ENCODE measurements at regions not wholly inside any gene's neighbourhood (a gene's known extent, or its start where the extent isn't known, plus 50 kb on each side); places are given as distances from the start of the nearest gene placed in this dataset.

- Histone ChIP-seq H3K9me2 (ENCODE audit: insufficient read depth, low read length) (no peaks in the 10 kb centered on the region), H3K4me2 (ENCODE audit: low read length) (no peak overlapping the region), H3K79me2 (replicated peaks; ENCODE audit: insufficient read depth, low read length) (no peaks in the 10 kb centered on the region), H4K20me1 (ENCODE audit: insufficient read depth) (no peaks in the 10 kb centered on the region), H3K9me3 (ENCODE audit: low read length) (no peaks in the 10 kb centered on the region), H3K9ac (ENCODE audit: low read length) (no peak overlapping the region), H2AFZ (ENCODE audit: low read depth, low read length) (no peak overlapping the region), H3K27me3 (ENCODE audit: insufficient read depth, low read depth, low read length) (peaks cover 42% of the 10 kb centered on the region), H3K36me3 (ENCODE audit: insufficient read depth, low read length) (no peaks in the 10 kb centered on the region), H3K4me3 (ENCODE audit: low read length) (no peak overlapping the region), H3K27ac (ENCODE audit: low read length) (no peak overlapping the region), H3F3A (ENCODE audit: insufficient read depth, low read length, poor library complexity, severe bottlenecking) (no peaks in the 10 kb centered on the region)
- TF ChIP-seq SMC3 (conservative IDR thresholded peaks at IDR 0.05; ENCODE audit: poor library complexity) (no peak), POLR2AphosphoS5 (IDR thresholded peaks at IDR 0.05) (no peak), EZH2 (IDR thresholded peaks at IDR 0.05; ENCODE audit: borderline replicate concordance, insufficient read depth, low read length, poor library complexity, severe bottlenecking) (no peak), RAD21 (conservative IDR thresholded peaks at IDR 0.05) (no peak), EP300 (conservative IDR thresholded peaks at IDR 0.05; ENCODE audit: poor library complexity, severe bottlenecking) (no peak), MXI1 (conservative IDR thresholded peaks at IDR 0.05; ENCODE audit: poor library complexity, severe bottlenecking) (no peak), REST (IDR thresholded peaks at IDR 0.05; ENCODE audit: borderline replicate concordance) (no peak), CTCF (IDR thresholded peaks at IDR 0.05; ENCODE audit: poor library complexity, severe bottlenecking) (no peak), TAF1 (IDR thresholded peaks at IDR 0.05; ENCODE audit: low read depth) (no peak)
Measured at GRCh38 chr5:93294199-93294598, 286.8 kb downstream of the NR2F1-AS1 start.

GRCh38 chr5:93289942-93290341, 291.1 kb downstream of the NR2F1-AS1 start:
- H3K9me3 ChIP-seq (ENCODE audit: low read length) = no peaks in the 10 kb centered on the region
- H3K9me2 ChIP-seq (ENCODE audit: insufficient read depth, low read length) = no peaks in the 10 kb centered on the region
- no peak overlapping the region for H3K4me2 ChIP-seq (ENCODE audit: low read length)
- H3K79me2 ChIP-seq (replicated peaks; ENCODE audit: insufficient read depth, low read length) = no peaks in the 10 kb centered on the region
- H3K4me3 ChIP-seq (ENCODE audit: low read length) = no peak overlapping the region
- no peak overlapping the region for H3K9ac ChIP-seq (ENCODE audit: low read length)
- H3K27me3 ChIP-seq (ENCODE audit: insufficient read depth, low read depth, low read length) = peaks cover 10% of the 10 kb centered on the region
- no peaks in the 10 kb centered on the region for H3K36me3 ChIP-seq (ENCODE audit: insufficient read depth, low read length)
- no peaks in the 10 kb centered on the region for H4K20me1 ChIP-seq (ENCODE audit: insufficient read depth)
- no peaks in the 10 kb centered on the region for H3F3A ChIP-seq (ENCODE audit: insufficient read depth, low read length, poor library complexity, severe bottlenecking)
- H2AFZ ChIP-seq (ENCODE audit: low read depth, low read length) = no peak overlapping the region
- peak; percentile 36 for TF ChIP-seq EP300 (conservative IDR thresholded peaks at IDR 0.05; ENCODE audit: poor library complexity, severe bottlenecking)
- TF ChIP-seq POLR2AphosphoS5 (IDR thresholded peaks at IDR 0.05) = peak; percentile 75
- no peak for TF ChIP-seq TAF1 (IDR thresholded peaks at IDR 0.05; ENCODE audit: low read depth)
- no peak for TF ChIP-seq RAD21 (conservative IDR thresholded peaks at IDR 0.05)
- H3K27ac ChIP-seq (ENCODE audit: low read length) = no peak overlapping the region

- no peak overlapping the region for H3K4me3 ChIP-seq (ENCODE audit: low read length)
Measured at GRCh38 chr5:93285461-93285860, 295.6 kb downstream of the NR2F1-AS1 start.

More at GRCh38 chr5:93285461-93285860, 295.6 kb downstream of the NR2F1-AS1 start:
- no peaks in the 10 kb centered on the region for H3K9me2 ChIP-seq (ENCODE audit: insufficient read depth, low read length)
- H2AFZ ChIP-seq (ENCODE audit: low read depth, low read length) = no peak overlapping the region
- no peak for TF ChIP-seq TAF1 (IDR thresholded peaks at IDR 0.05; ENCODE audit: low read depth)
- no peak for TF ChIP-seq RAD21 (conservative IDR thresholded peaks at IDR 0.05)
- TF ChIP-seq POLR2AphosphoS5 (IDR thresholded peaks at IDR 0.05) = no peak
- no peak for TF ChIP-seq REST (IDR thresholded peaks at IDR 0.05; ENCODE audit: borderline replicate concordance)
- TF ChIP-seq SMC3 (conservative IDR thresholded peaks at IDR 0.05; ENCODE audit: poor library complexity) = no peak
- no peak for TF ChIP-seq CTCF (IDR thresholded peaks at IDR 0.05; ENCODE audit: poor library complexity, severe bottlenecking)
- no peak for TF ChIP-seq EP300 (conservative IDR thresholded peaks at IDR 0.05; ENCODE audit: poor library complexity, severe bottlenecking)
- no peak for TF ChIP-seq MXI1 (conservative IDR thresholded peaks at IDR 0.05; ENCODE audit: poor library complexity, severe bottlenecking)
- no peak for TF ChIP-seq EZH2 (IDR thresholded peaks at IDR 0.05; ENCODE audit: borderline replicate concordance, insufficient read depth, low read length, poor library complexity, severe bottlenecking)
- H4K20me1 ChIP-seq (ENCODE audit: insufficient read depth) = no peaks in the 10 kb centered on the region
- H3K36me3 ChIP-seq (ENCODE audit: insufficient read depth, low read length) = no peaks in the 10 kb centered on the region
- no peak overlapping the region for H3K9ac ChIP-seq (ENCODE audit: low read length)
- no peaks in the 10 kb centered on the region for H3K27me3 ChIP-seq (ENCODE audit: insufficient read depth, low read depth, low read length)
- no peak overlapping the region for H3K4me2 ChIP-seq (ENCODE audit: low read length)
- peaks cover 1% of the 10 kb centered on the region for H3F3A ChIP-seq (ENCODE audit: insufficient read depth, low read length, poor library complexity, severe bottlenecking)
- no peaks in the 10 kb centered on the region for H3K79me2 ChIP-seq (replicated peaks; ENCODE audit: insufficient read depth, low read length)
- no peaks in the 10 kb centered on the region for H3K9me3 ChIP-seq (ENCODE audit: low read length)
- no peak overlapping the region for H3K27ac ChIP-seq (ENCODE audit: low read length)
